ENCODE measurements at regions not wholly inside any gene's neighbourhood (a gene's known extent, or its start where the extent isn't known, plus 50 kb on each side); places are given as distances from the start of the nearest gene placed in this dataset.

DNA sequence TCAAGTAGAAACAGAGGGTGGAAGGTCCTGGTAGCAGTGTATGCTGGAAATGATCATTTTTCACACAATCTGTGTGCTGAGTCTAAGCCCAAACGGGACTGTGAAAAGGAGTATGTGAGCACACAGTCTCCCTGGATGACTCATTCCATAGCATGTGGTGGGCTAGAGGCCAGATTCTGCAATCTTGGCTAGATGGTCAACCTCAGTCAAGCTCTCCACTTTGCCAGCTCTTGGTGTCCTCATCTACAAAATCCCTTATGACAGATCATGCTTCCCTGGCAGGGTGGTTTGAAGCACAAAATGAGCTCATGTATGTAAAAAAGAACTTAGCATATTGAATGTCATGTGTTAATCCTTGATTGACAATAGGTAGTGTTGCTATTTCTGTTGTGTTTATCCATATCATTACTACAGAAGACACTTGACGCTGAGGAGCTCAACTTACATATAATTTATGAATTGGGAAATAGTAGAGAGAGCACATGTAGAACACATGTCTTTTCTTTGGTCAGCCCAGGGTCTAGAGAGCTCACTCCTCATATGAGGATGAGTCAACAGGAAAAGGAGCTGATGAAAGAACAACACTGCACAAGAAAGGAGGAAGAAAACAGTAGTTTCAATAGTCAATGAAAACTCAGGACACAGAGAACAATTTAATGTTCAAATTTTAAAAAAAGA lies 517.5 kb downstream of the BCL11B start:
- TF ChIP-seq RXRA (IDR thresholded peaks at IDR 0.05; ENCODE audit: borderline replicate concordance, low read depth) (no peak), MXI1 (IDR thresholded peaks at IDR 0.05; ENCODE audit: low read depth, low read length) (no peak), FOXJ3 (CRISPR knock-in tag; IDR thresholded peaks at IDR 0.05) (no peak), RFX5 (IDR thresholded peaks at IDR 0.05; ENCODE audit: low read length) (no peak), ELF1 (IDR thresholded peaks at IDR 0.05) (no peak), NRF1 (IDR thresholded peaks at IDR 0.05; ENCODE audit: low read depth, low read length) (no peak), RAD21 (IDR thresholded peaks at IDR 0.05; ENCODE audit: low read length) (no peak), NFIC (IDR thresholded peaks at IDR 0.05; ENCODE audit: borderline replicate concordance) (no peak), EZH2phosphoT487 (IDR thresholded peaks at IDR 0.05; ENCODE audit: borderline replicate concordance, low read depth) (no peak)
- TF ChIP-seq, protein P1, sequence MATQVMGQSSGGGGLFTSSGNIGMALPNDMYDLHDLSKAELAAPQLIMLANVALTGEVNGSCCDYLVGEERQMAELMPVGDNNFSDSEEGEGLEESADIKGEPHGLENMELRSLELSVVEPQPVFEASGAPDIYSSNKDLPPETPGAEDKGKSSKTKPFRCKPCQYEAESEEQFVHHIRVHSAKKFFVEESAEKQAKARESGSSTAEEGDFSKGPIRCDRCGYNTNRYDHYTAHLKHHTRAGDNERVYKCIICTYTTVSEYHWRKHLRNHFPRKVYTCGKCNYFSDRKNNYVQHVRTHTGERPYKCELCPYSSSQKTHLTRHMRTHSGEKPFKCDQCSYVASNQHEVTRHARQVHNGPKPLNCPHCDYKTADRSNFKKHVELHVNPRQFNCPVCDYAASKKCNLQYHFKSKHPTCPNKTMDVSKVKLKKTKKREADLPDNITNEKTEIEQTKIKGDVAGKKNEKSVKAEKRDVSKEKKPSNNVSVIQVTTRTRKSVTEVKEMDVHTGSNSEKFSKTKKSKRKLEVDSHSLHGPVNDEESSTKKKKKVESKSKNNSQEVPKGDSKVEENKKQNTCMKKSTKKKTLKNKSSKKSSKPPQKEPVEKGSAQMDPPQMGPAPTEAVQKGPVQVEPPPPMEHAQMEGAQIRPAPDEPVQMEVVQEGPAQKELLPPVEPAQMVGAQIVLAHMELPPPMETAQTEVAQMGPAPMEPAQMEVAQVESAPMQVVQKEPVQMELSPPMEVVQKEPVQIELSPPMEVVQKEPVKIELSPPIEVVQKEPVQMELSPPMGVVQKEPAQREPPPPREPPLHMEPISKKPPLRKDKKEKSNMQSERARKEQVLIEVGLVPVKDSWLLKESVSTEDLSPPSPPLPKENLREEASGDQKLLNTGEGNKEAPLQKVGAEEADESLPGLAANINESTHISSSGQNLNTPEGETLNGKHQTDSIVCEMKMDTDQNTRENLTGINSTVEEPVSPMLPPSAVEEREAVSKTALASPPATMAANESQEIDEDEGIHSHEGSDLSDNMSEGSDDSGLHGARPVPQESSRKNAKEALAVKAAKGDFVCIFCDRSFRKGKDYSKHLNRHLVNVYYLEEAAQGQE (IDR thresholded peaks at IDR 0.05; ENCODE audit: low read depth, low read length) = no peak
- TF ChIP-seq, protein P2, sequence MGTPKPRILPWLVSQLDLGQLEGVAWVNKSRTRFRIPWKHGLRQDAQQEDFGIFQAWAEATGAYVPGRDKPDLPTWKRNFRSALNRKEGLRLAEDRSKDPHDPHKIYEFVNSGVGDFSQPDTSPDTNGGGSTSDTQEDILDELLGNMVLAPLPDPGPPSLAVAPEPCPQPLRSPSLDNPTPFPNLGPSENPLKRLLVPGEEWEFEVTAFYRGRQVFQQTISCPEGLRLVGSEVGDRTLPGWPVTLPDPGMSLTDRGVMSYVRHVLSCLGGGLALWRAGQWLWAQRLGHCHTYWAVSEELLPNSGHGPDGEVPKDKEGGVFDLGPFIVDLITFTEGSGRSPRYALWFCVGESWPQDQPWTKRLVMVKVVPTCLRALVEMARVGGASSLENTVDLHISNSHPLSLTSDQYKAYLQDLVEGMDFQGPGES (IDR thresholded peaks at IDR 0.05; ENCODE audit: low read depth, low read length) = no peak
- TF ChIP-seq, protein P3, sequence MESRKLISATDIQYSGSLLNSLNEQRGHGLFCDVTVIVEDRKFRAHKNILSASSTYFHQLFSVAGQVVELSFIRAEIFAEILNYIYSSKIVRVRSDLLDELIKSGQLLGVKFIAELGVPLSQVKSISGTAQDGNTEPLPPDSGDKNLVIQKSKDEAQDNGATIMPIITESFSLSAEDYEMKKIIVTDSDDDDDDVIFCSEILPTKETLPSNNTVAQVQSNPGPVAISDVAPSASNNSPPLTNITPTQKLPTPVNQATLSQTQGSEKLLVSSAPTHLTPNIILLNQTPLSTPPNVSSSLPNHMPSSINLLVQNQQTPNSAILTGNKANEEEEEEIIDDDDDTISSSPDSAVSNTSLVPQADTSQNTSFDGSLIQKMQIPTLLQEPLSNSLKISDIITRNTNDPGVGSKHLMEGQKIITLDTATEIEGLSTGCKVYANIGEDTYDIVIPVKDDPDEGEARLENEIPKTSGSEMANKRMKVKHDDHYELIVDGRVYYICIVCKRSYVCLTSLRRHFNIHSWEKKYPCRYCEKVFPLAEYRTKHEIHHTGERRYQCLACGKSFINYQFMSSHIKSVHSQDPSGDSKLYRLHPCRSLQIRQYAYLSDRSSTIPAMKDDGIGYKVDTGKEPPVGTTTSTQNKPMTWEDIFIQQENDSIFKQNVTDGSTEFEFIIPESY (IDR thresholded peaks at IDR 0.05; ENCODE audit: borderline replicate concordance, low read depth) = no peak
- TF ChIP-seq, protein P4, sequence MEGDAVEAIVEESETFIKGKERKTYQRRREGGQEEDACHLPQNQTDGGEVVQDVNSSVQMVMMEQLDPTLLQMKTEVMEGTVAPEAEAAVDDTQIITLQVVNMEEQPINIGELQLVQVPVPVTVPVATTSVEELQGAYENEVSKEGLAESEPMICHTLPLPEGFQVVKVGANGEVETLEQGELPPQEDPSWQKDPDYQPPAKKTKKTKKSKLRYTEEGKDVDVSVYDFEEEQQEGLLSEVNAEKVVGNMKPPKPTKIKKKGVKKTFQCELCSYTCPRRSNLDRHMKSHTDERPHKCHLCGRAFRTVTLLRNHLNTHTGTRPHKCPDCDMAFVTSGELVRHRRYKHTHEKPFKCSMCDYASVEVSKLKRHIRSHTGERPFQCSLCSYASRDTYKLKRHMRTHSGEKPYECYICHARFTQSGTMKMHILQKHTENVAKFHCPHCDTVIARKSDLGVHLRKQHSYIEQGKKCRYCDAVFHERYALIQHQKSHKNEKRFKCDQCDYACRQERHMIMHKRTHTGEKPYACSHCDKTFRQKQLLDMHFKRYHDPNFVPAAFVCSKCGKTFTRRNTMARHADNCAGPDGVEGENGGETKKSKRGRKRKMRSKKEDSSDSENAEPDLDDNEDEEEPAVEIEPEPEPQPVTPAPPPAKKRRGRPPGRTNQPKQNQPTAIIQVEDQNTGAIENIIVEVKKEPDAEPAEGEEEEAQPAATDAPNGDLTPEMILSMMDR (IDR thresholded peaks at IDR 0.05) = no peak
- TF ChIP-seq, protein P5, sequence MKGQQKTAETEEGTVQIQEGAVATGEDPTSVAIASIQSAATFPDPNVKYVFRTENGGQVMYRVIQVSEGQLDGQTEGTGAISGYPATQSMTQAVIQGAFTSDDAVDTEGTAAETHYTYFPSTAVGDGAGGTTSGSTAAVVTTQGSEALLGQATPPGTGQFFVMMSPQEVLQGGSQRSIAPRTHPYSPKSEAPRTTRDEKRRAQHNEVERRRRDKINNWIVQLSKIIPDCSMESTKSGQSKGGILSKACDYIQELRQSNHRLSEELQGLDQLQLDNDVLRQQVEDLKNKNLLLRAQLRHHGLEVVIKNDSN (IDR thresholded peaks at IDR 0.05; ENCODE audit: borderline replicate concordance, low read depth) = no peak
- Histone ChIP-seq H3K4me1 (ENCODE audit: control insufficient read depth in 1 of 2, insufficient read depth in 2 of 2, low read depth in 1 of 2, low read length in 1 of 2) (no peaks in the 10 kb centered on the region), H2AFZ (ENCODE audit: low read depth) (no peak overlapping the region), H3K9ac (no peak overlapping the region), H3K79me2 (ENCODE audit: insufficient read depth) (no peaks in the 10 kb centered on the region), H3K27me3 (ENCODE audit: insufficient read depth) (no peaks in the 10 kb centered on the region), H3K27ac (ENCODE audit: low read depth in 2 of 2, low read length in 1 of 2) (no peak overlapping the region), H3K9me3 (no peaks in the 10 kb centered on the region), H3K4me3 (ENCODE audit: low read depth in 2 of 2, low read length in 1 of 2) (no peak overlapping the region), H3F3A (replicated peaks; ENCODE audit: insufficient read depth) (no peaks in the 10 kb centered on the region), H3K4me2 (no peak overlapping the region), H3K9me2 (no peaks in the 10 kb centered on the region), H4K20me1 (ENCODE audit: insufficient read depth) (no peaks in the 10 kb centered on the region), H3K36me3 (replicated peaks in 1 of 2; ENCODE audit: control insufficient read depth in 1 of 2, insufficient read depth in 2 of 2, low read length in 1 of 2) (no peaks in the 10 kb centered on the region)
- POLR2A ChIA-PET = no interaction called here
- 0% methylated on average over 2 of the region's 2 CpGs for WGBS (ENCODE audit: low lambda C conversion rate)
- CTCF ChIA-PET = no interaction called here
- DNase-seq = no peak

Measured in SK-N-SH (cell line).